HG03460 (cell line): ENCODE measurements at regions not wholly inside any gene's neighbourhood (a gene's known extent, or its start where the extent isn't known, plus 50 kb on each side); places are given as distances from the start of the nearest gene placed in this dataset.

ENCODE experiments used
- ATAC-seq: cut with Tn5 transposase; IDR thresholded peaks from one replicate; pipeline ENCODE4 v1.9.1; 2021; ENCODE audit not compliant: unreplicated experiment

GRCh38 chr1:13967707-13968106 is 267.7 kb downstream of the PRDM2 start:
- ATAC-seq, result no peak

GRCh38 chr1:13968361-13968760 is 268.4 kb downstream of the PRDM2 start:
- no peak for ATAC-seq

DNA sequence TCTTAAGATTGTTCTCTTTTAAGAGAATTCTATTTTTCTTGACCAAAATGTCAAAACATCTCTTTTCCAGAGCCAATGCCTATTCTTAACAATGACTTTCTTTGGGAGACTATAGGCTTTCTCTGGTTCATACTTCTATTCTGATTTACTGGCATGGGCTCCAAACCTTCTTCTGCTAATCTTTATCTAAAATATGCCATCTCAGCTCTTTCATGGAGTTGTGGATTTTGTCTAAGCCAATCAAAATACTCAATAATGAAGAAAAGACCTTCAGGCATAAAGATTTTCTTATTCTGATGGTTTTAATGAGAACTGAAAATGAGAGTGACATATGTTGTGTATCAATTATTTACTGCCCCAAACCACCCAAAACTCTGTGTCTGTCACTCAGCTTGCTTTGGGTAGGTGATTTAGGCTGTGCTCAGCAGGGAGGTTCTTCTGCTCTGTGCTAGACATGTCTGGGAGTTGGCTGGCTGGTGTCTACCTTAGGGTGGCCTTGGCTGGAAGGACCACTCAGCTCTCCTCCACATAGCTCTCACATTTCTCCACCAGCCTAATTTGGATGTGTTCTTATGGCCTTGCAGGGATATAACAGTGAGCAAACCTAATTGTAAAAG is 270.8 kb downstream of the PRDM2 start:
- ATAC-seq, result no peak

GRCh38 chr1:13976485-13976884 is 276.5 kb downstream of the PRDM2 start:
- ATAC-seq, result no peak

DNA sequence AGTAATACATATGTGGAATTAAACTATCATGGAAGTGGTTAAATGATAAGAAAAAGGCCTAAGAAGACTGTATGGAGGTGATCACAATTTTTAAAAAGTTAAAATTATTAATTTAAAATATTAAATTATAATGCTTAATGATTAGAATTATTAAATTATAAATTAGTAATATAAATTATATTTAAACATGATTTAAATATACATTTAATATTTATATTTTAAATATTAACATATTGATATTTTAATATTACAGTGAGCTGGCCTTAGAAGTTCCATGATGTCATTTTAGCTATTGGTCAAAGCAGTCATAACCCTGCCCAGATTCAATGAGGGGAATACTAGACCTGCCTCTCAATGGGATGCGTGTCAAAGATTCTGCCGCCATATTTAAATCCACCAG is 281.2 kb downstream of the PRDM2 start:
- no peak for ATAC-seq

GRCh38 chr1:13983393-13983792 is 283.4 kb downstream of the PRDM2 start:
- no peak for ATAC-seq

GRCh38 chr1:13990939-13991338 is 291.0 kb downstream of the PRDM2 start:
- no peak for ATAC-seq

- no peak for ATAC-seq
Observed at GRCh38 chr1:13992489-13993285, 292.7 kb downstream of the PRDM2 start.

DNA sequence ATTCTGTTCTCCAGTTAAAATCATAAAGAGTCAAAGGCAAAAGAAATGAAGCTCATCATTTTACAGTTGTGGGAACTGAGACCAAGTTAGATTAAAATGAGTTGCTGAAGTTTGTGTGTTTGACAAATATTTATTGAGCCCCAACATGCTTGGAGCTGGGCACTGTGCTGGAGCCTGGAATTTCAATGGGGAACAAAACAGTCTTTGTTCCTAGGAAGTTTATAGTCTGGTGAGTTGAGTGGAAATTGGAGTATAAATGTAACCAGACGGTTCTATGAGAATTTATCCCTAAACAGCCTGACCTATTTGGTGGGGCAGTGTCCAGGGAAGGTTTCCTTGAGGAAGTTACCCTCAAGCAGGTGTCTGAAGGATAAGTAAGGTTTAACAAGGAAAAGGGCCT is 294.4 kb downstream of the PRDM2 start:
- no peak for ATAC-seq

DNA sequence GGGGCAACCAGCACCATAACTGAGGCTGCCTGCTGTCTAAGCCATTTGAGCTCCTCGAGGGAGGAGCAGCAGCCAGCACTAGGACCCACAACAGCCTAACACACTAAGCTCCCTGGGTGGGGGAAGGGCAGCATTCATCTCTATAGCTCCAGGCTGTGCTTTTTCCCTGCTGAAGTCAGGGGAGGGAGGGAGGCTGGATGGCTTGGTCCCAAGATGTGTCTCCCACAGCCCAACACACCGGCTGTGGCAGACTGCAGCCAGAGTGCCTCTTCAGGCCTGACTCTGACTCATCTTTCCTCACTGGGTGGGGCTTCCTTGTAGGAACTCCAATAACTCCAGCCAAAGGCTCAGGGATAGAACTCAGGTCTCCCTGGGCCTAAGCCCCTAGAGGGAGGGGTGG is 296.3 kb downstream of the PRDM2 start:
- no peak for ATAC-seq

DNA sequence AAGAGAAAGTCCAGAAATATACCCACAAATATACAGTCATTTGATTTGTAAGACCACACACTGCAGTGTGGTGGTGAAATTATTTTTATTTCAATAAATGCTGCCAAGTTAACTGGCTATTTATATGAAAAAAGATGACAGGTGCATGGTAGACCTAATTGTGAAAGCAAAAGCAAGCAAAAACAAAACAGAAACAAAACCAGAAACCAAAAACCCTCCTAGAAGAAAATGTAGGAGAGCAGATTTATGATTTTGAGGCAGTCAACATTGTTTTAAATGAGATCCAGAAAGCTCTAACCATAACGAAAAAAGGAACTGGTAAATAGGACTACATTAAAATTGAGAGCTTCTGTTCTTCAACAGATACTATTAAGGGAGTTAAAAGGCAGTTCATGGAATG is 303.6 kb downstream of the PRDM2 start:
- ATAC-seq, result no peak

DNA sequence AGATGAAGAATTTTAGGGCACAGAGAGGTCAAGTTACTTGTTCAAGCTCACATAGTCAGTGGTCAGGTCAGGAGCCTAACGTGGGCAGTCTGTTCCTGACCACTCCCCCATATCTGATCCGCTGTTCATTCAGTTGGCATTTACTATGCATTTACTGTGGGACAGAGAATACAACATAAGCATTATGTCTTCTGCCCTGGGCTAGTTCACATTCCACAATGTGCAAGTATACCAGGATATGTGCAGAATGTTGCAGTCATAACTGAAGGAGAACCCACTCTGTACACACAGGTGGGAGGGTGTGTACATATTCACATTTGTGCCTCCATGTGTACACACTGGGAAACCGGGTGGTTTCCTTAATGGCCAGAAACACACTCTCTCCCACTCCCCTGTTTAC is 309.6 kb downstream of the PRDM2 start:
- no peak for ATAC-seq

GRCh38 chr1:14010476-14010875 is 310.5 kb downstream of the PRDM2 start:
- no peak for ATAC-seq

DNA sequence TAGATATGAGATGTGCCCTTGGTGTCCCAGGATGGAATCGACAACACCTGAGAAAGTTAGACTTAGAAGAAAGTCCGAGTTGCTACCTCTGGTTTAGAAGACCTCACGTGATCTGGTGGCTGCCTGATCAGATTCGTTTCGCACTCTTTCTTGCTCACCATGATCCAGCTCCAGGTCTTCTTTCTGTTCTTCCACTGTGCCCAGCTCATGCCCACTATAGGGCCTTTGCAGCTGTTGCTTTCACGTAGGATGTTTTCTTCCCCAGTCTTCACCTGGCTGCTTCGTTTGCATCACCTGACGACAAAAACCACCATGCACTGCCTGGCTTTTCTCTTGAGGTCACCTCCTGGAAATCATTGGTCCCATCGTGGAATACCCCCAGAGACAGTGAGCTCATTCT is 311.1 kb downstream of the PRDM2 start:
- no peak for ATAC-seq

DNA sequence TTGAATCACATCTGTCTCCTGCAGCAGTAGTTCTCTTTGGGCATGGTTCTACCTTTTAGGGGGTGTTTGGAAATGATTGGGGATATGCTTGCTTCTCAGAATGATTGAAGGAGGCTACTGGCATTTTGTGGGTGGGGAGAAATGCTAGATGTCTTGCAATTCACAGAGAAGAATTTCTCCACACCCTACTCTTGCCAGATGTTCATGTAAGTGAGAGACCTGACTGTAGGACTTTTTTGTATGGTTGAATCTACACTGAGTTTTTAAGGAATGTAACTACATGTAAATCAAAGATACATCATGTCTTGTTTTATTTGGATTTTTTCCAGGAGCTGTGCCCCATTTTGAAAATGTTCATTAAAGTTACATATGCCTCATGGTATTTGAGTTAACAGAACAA is 311.9 kb downstream of the PRDM2 start:
- ATAC-seq, result no peak

GRCh38 chr1:14014929-14015328 is 314.9 kb downstream of the PRDM2 start:
- no peak for ATAC-seq

GRCh38 chr1:14015917-14016316 is 315.9 kb downstream of the PRDM2 start:
- no peak for ATAC-seq

DNA sequence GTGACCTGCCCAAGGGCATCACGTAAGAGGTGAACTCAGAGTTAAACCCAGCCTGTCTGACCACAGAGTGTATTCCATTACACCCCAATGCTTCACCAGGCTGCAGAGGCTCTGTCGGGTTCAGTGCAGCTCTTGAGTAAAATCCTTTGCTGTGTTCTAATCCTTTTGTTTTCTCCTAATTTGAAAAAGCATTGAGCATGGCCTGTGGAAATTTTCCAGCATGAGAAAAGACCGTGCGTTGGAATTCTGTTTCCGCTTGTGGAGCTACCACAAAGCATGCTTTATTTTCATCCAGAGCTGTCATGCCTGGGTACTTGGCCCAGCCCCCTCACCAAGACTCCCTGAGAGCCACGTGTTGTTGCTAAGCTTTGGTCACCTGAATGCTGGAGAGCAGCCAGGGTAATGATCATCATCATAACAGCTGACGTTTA is 317.6 kb downstream of the PRDM2 start:
- ATAC-seq, result no peak

- ATAC-seq, result no peak
Observed at GRCh38 chr1:14019461-14019860, 319.5 kb downstream of the PRDM2 start.

DNA sequence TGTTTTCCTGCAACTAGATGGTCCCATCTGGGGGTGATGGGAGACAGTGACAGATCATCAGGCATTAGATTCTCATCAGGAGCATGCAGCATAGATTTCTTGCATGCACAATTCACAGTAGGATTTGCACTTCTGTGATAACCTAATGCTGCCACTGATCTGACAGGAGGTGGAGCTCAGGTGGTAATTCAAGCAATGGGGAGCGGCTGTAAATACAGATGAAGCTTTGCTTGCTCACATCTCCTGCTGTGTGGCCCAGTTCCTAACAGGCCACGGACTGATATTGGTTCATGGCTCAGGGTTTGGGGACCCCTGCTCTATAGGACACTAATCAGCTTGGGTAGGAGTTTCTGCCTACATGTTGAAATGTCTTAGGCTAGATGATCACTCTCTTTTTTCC is 320.0 kb downstream of the PRDM2 start:
- ATAC-seq, result no peak

- ATAC-seq, result no peak
Observed at GRCh38 chr1:14027099-14027498, 327.1 kb downstream of the PRDM2 start.

DNA sequence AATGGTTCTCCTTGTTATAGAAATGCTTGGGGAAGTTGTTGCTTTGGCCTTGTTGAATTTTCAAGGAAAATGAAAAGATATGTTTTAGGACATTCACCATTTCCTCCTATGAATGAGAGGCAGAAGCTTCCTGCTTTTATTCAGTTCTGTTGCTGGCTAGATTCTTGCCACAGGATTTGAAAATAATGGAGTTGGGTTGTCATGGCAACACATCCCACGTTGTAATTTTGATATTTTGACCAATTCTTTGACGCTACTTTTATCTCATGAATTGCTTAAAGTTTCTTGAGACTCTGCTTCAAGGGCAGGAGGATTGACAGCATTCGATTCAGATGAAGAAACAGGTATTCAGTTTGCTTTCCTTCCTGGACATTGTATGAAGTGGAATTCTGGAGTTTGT is 331.5 kb downstream of the PRDM2 start:
- ATAC-seq, result no peak

- no peak for ATAC-seq
Observed at GRCh38 chr1:14034506-14034905, 334.5 kb downstream of the PRDM2 start.
